HEK293T (cell line): ENCODE measurements at regions not wholly inside any gene's neighbourhood (a gene's known extent, or its start where the extent isn't known, plus 50 kb on each side); places are given as distances from the start of the nearest gene placed in this dataset.

Source experiments
- ARNT ChIP-seq: fragments of 450-650 bp; IDR thresholded peaks from 2 replicates; pipeline ENCODE4 v1.6.1; 2017; ENCODE audit warnings: mild to moderate bottlenecking
- BHLHE40 ChIP-seq: fragments of 450-650 bp; IDR thresholded peaks from 2 replicates; pipeline ENCODE4 v1.6.1; 2016; ENCODE audit warnings: mild to moderate bottlenecking, moderate library complexity, borderline replicate concordance
- CTBP1 ChIP-seq: fragments of 450-650 bp; IDR thresholded peaks from 2 replicates; pipeline ENCODE4 v1.6.1; 2016; ENCODE audit warnings: borderline replicate concordance
- ELF4 ChIP-seq: fragments of 450-650 bp; IDR thresholded peaks from 2 replicates; pipeline ENCODE4 v1.6.1; 2017; ENCODE audit warnings: antibody characterized with exemption
- FOXA1 ChIP-seq: fragments of 450-650 bp; IDR thresholded peaks from 2 replicates; pipeline ENCODE4 v1.6.1; 2016; ENCODE audit warnings: mild to moderate bottlenecking
- FOXM1 ChIP-seq: fragments of 450-650 bp; IDR thresholded peaks from 2 replicates; pipeline ENCODE4 v1.6.1; 2017; ENCODE audit warnings: mild to moderate bottlenecking, borderline replicate concordance
- HDGF ChIP-seq: fragments of 450-650 bp; IDR thresholded peaks from 2 replicates; pipeline ENCODE4 v1.6.1; 2017; ENCODE audit warnings: antibody characterized with exemption, borderline replicate concordance
- NFRKB ChIP-seq: fragments of 450-650 bp; IDR thresholded peaks from 2 replicates; pipeline ENCODE4 v1.6.1; 2016; ENCODE audit warnings: mild to moderate bottlenecking, moderate library complexity
- PKNOX1 ChIP-seq: fragments of 450-650 bp; IDR thresholded peaks from 2 replicates; pipeline ENCODE4 v1.6.1; 2016
- SP1 ChIP-seq: fragments of 450-650 bp; IDR thresholded peaks from 2 replicates; pipeline ENCODE4 v1.6.1; 2017
- SUZ12 ChIP-seq: fragments of 450-650 bp; IDR thresholded peaks from 2 replicates; pipeline ENCODE4 v1.6.1; 2016; ENCODE audit warnings: mild to moderate bottlenecking
- TARDBP ChIP-seq: fragments of 450-650 bp; IDR thresholded peaks from 2 replicates; pipeline ENCODE4 v1.6.1; 2016
- ZNF384 ChIP-seq: fragments of 450-650 bp; IDR thresholded peaks from 2 replicates; pipeline ENCODE4 v1.6.1; 2016

GRCh38 chr2:164024396-164024795 lies 288.6 kb upstream of the FIGN start:
- TF ChIP-seq ZNF384 (no peak), ARNT (no peak), FOXM1 (no peak), BHLHE40 (no peak), ELF4 (no peak), HDGF (no peak), NFRKB (no peak), SP1 (no peak), SUZ12 (no peak), TARDBP (no peak), FOXA1 (no peak), PKNOX1 (no peak), CTBP1 (no peak)
